HG03439 (cell line): ENCODE measurements at regions not wholly inside any gene's neighbourhood (a gene's known extent, or its start where the extent isn't known, plus 50 kb on each side); places are given as distances from the start of the nearest gene placed in this dataset.
"Not testable (repeated sequence)": the region's sequence is repeated elsewhere in the genome, so short reads cannot be mapped to it uniquely, and the experiment has no call there.

ENCODE experiments used
- ATAC-seq: cut with Tn5 transposase; IDR thresholded peaks from one replicate; pipeline ENCODE4 v1.9.1; 2021; ENCODE audit warnings: mild to moderate bottlenecking, moderate library complexity; ENCODE audit not compliant: unreplicated experiment

- no peak for ATAC-seq
These were observed 82.8 kb upstream of the C7orf33 start for GRCh38 chr7:148507787-148508186.

GRCh38 chr7:148514236-148514635, 76.3 kb upstream of the C7orf33 start:
- no peak for ATAC-seq

GRCh38 chr7:148515237-148515636, 75.3 kb upstream of the C7orf33 start:
- ATAC-seq = no peak

GRCh38 chr7:148515728-148516695, 74.6 kb upstream of the C7orf33 start:
- ATAC-seq = no peak

- ATAC-seq = not testable (repeated sequence)
These were observed 71.2 kb upstream of the C7orf33 start for GRCh38 chr7:148519386-148519785.

- no peak for ATAC-seq
These were observed 69.3 kb upstream of the C7orf33 start for GRCh38 chr7:148521271-148521670.

GRCh38 chr7:148523550-148523949, 67.0 kb upstream of the C7orf33 start:
- ATAC-seq = no peak

- no peak for ATAC-seq
These were observed 65.9 kb upstream of the C7orf33 start for GRCh38 chr7:148524479-148525224.

- ATAC-seq = peak; percentile 99
These were observed 62.8 kb upstream of the C7orf33 start for GRCh38 chr7:148527717-148528168.

GRCh38 chr7:148535217-148535616, 55.3 kb upstream of the C7orf33 start:
- peak; percentile 74 for ATAC-seq

- ATAC-seq = no peak
These were observed 53.1 kb upstream of the C7orf33 start for GRCh38 chr7:148537435-148537834.

- no peak for ATAC-seq
These were observed 50.4 kb upstream of the C7orf33 start for GRCh38 chr7:148540041-148540738.
